NCI-H345 treated with DMSO at 0.1 percent for 48 hours (cell line): ENCODE measurements at regions not wholly inside any gene's neighbourhood (a gene's known extent, or its start where the extent isn't known, plus 50 kb on each side); places are given as distances from the start of the nearest gene placed in this dataset.

Source experiments
- DNase-seq: peaks from one replicate; lab custom pipeline; 2025; ENCODE audit not compliant: unreplicated experiment; lab: John Stamatoyannopoulos, UW

GRCh38 chr10:129279446-129280154 lies 187.4 kb upstream of the MGMT start:
- DNase-seq: no peak

GRCh38 chr10:129280155-129280502 lies 186.9 kb upstream of the MGMT start:
- DNase-seq: no peak

- DNase-seq: no peak
Observed at GRCh38 chr10:129280908-129281586, 186.0 kb upstream of the MGMT start.

GRCh38 chr10:129285459-129285858 lies 181.6 kb upstream of the MGMT start:
- DNase-seq: no peak

- DNase-seq: no peak
Observed at GRCh38 chr10:129288999-129289584, 177.9 kb upstream of the MGMT start.

GRCh38 chr10:129293991-129294700 lies 172.9 kb upstream of the MGMT start:
- DNase-seq: no peak

GRCh38 chr10:129294944-129295343 lies 172.1 kb upstream of the MGMT start:
- DNase-seq: no peak

- DNase-seq: no peak
Observed at GRCh38 chr10:129305046-129305445, 162.0 kb upstream of the MGMT start.

- DNase-seq: no peak
Observed at GRCh38 chr10:129307141-129307540, 159.9 kb upstream of the MGMT start.

GRCh38 chr10:129308953-129309564 lies 158.0 kb upstream of the MGMT start:
- DNase-seq: no peak

GRCh38 chr10:129309565-129309964 lies 157.5 kb upstream of the MGMT start:
- DNase-seq: no peak

- DNase-seq: no peak
Observed at GRCh38 chr10:129310881-129311280, 156.2 kb upstream of the MGMT start.

GRCh38 chr10:129319934-129320333 lies 147.1 kb upstream of the MGMT start:
- DNase-seq: no peak

GRCh38 chr10:129320340-129320739 lies 146.7 kb upstream of the MGMT start:
- no peak for DNase-seq

GRCh38 chr10:129321727-129322126 lies 145.3 kb upstream of the MGMT start:
- no peak for DNase-seq

- no peak for DNase-seq
Observed at GRCh38 chr10:129322933-129323820, 143.9 kb upstream of the MGMT start.

GRCh38 chr10:129323879-129324278 lies 143.2 kb upstream of the MGMT start:
- DNase-seq: no peak

GRCh38 chr10:129325893-129326292 lies 141.1 kb upstream of the MGMT start:
- DNase-seq: no peak

- DNase-seq: no peak
Observed at GRCh38 chr10:129328546-129328945, 138.5 kb upstream of the MGMT start.

GRCh38 chr10:129329385-129330055 lies 137.5 kb upstream of the MGMT start:
- no peak for DNase-seq
